ENCODE measurements at regions not wholly inside any gene's neighbourhood (a gene's known extent, or its start where the extent isn't known, plus 50 kb on each side); places are given as distances from the start of the nearest gene placed in this dataset.

- Mint-ChIP-seq H3K4me1 (ENCODE audit: low read depth, unreplicated experiment) (no peaks in the 10 kb centered on the region), H3K27ac (ENCODE audit: unreplicated experiment) (no peak overlapping the region), H3K36me3 (ENCODE audit: insufficient read depth, unreplicated experiment) (no peaks in the 10 kb centered on the region), H3K4me3 (ENCODE audit: unreplicated experiment) (no peak overlapping the region), H3K9me3 (ENCODE audit: unreplicated experiment) (no peaks in the 10 kb centered on the region), H3K27me3 (ENCODE audit: insufficient read depth, unreplicated experiment) (peaks cover 6% of the 10 kb centered on the region)
- no peaks in the 10 kb centered on the region for H3K9me3 ChIP-seq
- H3K36me3 ChIP-seq (ENCODE audit: control insufficient read depth, insufficient read depth, low read length), result no peaks in the 10 kb centered on the region
- H3K4me3 ChIP-seq (ENCODE audit: low read depth, low read length), result no peak overlapping the region
- ChIA-PET CTCF (no interaction called here), POLR2A (no interaction called here)
- TF ChIP-seq CTCF (IDR thresholded peaks at IDR 0.05; ENCODE audit: insufficient read depth in 1 of 2, low read depth in 1 of 2, low read length in 1 of 2, severe bottlenecking in 1 of 2, unreplicated experiment in 1 of 2), result no peak
- intact Hi-C loops (cut with micrococcal nuclease; ENCODE audit: unreplicated experiment), result no loop called here
- DNase-seq, result no peak
- no TSS peak for BruUV-seq (replicated peaks)
- H3K27me3 ChIP-seq (replicated peaks; ENCODE audit: control insufficient read depth, insufficient read depth, low read length), result no peaks in the 10 kb centered on the region
- H3K4me1 ChIP-seq, result no peaks in the 10 kb centered on the region
Measured at GRCh38 chr3:1501406-1502115, 408.7 kb downstream of the CNTN6 start.

GRCh38 chr3:1506090-1506489 is 413.3 kb downstream of the CNTN6 start:
- Mint-ChIP-seq H3K27me3 (ENCODE audit: insufficient read depth, unreplicated experiment) (peaks cover 4% of the 10 kb centered on the region), H3K4me3 (ENCODE audit: unreplicated experiment) (no peak overlapping the region), H3K36me3 (ENCODE audit: insufficient read depth, unreplicated experiment) (no peaks in the 10 kb centered on the region), H3K27ac (ENCODE audit: unreplicated experiment) (no peak overlapping the region), H3K9me3 (ENCODE audit: unreplicated experiment) (no peaks in the 10 kb centered on the region), H3K4me1 (ENCODE audit: low read depth, unreplicated experiment) (no peaks in the 10 kb centered on the region)
- CTCF ChIA-PET, result no interaction called here
- no peak for DNase-seq
- Histone ChIP-seq H3K27me3 (replicated peaks; ENCODE audit: control insufficient read depth, insufficient read depth, low read length) (no peaks in the 10 kb centered on the region), H3K36me3 (ENCODE audit: control insufficient read depth, insufficient read depth, low read length) (no peaks in the 10 kb centered on the region), H3K4me3 (ENCODE audit: low read depth, low read length) (no peak overlapping the region), H3K4me1 (no peaks in the 10 kb centered on the region), H3K9me3 (no peaks in the 10 kb centered on the region)
- no peak for TF ChIP-seq CTCF (IDR thresholded peaks at IDR 0.05; ENCODE audit: insufficient read depth in 1 of 2, low read depth in 1 of 2, low read length in 1 of 2, severe bottlenecking in 1 of 2, unreplicated experiment in 1 of 2)
- no TSS peak for BruUV-seq (replicated peaks)
- POLR2A ChIA-PET, result no interaction called here
- intact Hi-C loops (cut with micrococcal nuclease; ENCODE audit: unreplicated experiment), result no loop called here

- POLR2A ChIA-PET, result no interaction called here
- Histone ChIP-seq H3K4me3 (ENCODE audit: low read depth, low read length) (no peak overlapping the region), H3K4me1 (no peaks in the 10 kb centered on the region), H3K36me3 (ENCODE audit: control insufficient read depth, insufficient read depth, low read length) (no peaks in the 10 kb centered on the region), H3K9me3 (no peaks in the 10 kb centered on the region), H3K27me3 (replicated peaks; ENCODE audit: control insufficient read depth, insufficient read depth, low read length) (no peaks in the 10 kb centered on the region)
- Mint-ChIP-seq H3K4me1 (ENCODE audit: low read depth, unreplicated experiment) (no peaks in the 10 kb centered on the region), H3K4me3 (ENCODE audit: unreplicated experiment) (no peak overlapping the region), H3K9me3 (ENCODE audit: unreplicated experiment) (no peaks in the 10 kb centered on the region), H3K27me3 (ENCODE audit: insufficient read depth, unreplicated experiment) (peaks cover 4% of the 10 kb centered on the region), H3K36me3 (ENCODE audit: insufficient read depth, unreplicated experiment) (no peaks in the 10 kb centered on the region), H3K27ac (ENCODE audit: unreplicated experiment) (no peak overlapping the region)
- CTCF ChIA-PET, result no interaction called here
- no peak for DNase-seq
- no peak for TF ChIP-seq CTCF (IDR thresholded peaks at IDR 0.05; ENCODE audit: insufficient read depth in 1 of 2, low read depth in 1 of 2, low read length in 1 of 2, severe bottlenecking in 1 of 2, unreplicated experiment in 1 of 2)
- intact Hi-C loops (cut with micrococcal nuclease; ENCODE audit: unreplicated experiment), result no loop called here
- BruUV-seq (replicated peaks), result no TSS peak
Measured at GRCh38 chr3:1513662-1514061, 420.8 kb downstream of the CNTN6 start.
